ACHN (cell line): ENCODE measurements at regions not wholly inside any gene's neighbourhood (a gene's known extent, or its start where the extent isn't known, plus 50 kb on each side); places are given as distances from the start of the nearest gene placed in this dataset.
"Not testable (repeated sequence)": the region's sequence is repeated elsewhere in the genome, so short reads cannot be mapped to it uniquely, and the experiment has no call there.

Experiments used
- DNase-seq: peaks from one replicate; pipeline ENCODE4 v3.0.0-alpha.2; 2015
- in situ Hi-C: cut with HindIII; loops from 2 replicates; pipeline ENCODE4 v1.10.0; 2017; ENCODE audit warnings: low sequenced_read_pairs, low pct_ligation_motif_present, low pct_unique_long_range_greater_than_20kb

DNA sequence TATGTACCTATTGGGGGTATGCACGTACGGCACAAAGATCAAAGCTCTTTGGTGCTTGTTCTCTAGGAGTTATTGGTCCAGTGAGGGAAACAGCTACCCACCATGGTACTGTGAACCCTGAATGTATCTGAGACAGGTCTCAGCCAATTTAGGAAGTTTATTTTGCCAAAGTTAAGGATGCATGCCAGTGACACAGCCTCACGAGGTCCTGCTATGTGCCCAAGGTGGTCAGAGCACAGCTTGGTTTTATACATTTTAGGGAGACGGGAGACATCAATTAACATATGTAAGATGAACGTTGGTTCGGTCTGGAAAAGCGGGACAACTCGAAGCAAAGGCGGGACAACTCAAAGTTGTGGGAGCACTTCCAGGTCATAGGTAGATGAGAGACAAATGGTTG is 75.8 kb downstream of the SOWAHC start:
- no peak for DNase-seq
- in situ Hi-C loops = no loop called here

DNA sequence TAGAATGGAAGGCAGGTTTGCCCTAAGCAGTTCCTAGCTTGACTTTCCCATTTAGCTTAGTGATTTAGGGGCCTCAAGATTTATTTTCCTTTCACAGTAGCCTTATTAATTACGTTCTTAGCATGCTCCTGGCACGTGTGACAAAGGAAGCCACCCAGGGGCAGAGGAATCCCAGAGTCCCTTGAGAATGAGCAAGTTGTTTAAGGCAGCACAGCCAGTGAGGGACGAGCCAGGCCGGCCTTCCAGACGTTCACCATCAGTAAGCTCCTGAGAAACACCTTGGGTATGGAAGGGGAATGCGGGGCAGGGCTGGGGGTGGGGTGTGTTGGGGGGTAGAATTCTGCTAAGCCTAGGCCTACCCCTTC is 76.3 kb downstream of the SOWAHC start:
- DNase-seq = no peak
- in situ Hi-C loops = no loop called here

DNA sequence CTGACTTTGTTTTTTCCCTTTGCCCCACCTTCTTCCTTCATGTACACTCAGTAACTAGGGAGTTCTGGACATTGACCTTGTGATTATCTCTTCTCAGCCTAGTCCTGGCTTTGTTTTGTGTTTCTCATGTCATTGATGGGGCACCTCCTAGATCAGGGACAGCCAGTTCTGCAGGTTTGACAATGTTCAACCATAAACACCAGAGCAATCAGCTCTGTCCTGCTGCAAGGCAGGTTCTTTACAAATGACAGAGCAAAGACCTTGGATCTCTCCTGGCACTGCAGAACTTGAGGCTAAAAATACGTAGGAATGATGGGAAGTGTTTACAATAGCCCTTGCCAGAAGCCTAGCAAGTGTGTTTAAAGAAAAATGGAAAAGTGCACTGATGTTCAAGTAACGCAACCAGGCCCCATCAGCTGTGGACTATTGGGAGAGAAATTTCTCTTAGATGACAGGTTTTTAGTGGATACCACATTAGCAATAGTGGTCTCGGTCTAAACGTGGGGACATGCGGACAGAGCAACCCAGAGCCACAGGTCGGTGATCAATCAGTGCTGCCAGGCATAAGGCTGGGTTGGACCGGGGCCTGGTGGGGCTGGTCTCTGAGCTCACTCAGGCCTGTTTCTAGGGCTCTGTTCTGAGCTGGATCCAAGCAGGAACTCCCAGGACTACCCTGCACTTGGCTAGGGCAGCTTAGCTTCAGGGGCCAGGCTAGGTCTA is 76.8 kb downstream of the SOWAHC start:
- in situ Hi-C loops = no loop called here

DNA sequence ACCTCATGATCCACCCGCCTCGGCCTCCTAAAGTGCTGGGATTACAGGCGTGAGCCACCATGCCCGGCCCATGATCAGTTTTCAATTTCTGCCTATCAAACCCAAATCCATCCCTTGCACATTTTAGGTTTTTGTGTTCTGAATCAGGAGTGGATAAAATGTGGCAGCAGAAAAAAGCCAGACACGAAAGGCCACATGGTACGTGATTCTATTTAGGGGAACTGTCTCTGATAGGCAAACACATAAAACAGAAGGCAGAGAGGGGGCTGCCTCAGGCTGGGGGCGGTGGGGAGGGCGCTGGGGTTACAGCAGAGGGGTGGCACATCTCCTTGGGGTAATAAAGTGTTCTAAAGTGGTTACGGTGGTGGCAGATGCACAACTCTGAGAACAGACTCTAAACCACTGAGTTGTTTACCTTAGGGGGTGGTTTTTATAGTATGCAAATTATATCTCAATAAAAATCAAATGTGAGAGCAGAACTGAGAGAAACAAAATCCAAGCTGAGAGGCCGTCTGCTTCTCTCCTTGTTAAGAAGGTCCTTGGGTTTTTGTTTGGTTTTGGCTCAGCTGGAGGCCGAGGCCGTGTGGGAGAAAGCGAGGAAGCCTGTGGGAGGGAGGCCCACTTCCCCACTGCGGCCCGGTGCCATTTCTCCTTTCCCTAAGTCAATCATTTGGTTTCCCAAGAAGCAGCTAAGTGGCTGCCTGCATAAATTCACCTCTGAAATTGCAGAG is 78.0 kb downstream of the SOWAHC start:
- in situ Hi-C loops = no loop called here
- DNase-seq = no peak

More for the DNA sequence above, 76.8 kb downstream of the SOWAHC start:
- no peak for DNase-seq

DNA sequence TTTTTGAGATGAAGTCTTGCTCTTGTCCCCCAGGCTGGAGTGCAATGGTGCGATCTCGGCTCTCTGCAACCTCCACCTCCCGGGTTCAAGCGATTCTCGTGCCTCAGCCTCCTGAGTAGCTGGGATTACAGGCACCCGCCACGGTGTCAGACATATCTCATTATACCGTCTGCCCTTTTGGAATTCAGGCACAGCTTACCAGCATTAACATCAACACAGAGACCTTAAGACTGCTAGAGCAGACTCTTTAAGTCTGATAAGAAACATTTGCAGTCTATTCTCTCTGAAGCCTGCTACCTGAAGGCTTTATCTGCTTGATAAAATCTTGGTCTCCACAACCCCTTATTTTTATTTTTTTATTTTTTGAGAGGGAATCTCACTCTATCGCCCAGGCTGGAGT is 78.7 kb downstream of the SOWAHC start:
- in situ Hi-C loops, DNase-seq: not testable (repeated sequence)

DNA sequence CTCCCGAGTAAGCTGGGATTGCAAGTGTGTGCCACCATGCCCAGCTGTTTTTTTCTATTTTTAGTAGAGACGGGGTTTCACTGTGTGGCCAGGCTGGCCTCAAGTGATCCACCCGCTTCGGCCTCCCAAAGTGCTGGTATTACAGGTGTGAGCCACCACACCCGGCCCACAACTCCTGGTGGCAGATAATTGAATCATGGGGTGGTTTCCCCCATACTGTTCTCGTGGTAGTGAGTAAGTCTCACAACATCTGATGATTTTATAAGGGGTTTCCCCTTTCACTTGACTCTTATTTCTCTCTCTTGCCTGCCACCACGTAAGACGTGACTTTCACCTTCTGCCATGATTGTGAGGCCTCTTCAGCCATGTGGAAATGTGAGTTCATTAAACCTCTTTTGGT is 79.1 kb downstream of the SOWAHC start:
- DNase-seq, in situ Hi-C loops: not testable (repeated sequence)

DNA sequence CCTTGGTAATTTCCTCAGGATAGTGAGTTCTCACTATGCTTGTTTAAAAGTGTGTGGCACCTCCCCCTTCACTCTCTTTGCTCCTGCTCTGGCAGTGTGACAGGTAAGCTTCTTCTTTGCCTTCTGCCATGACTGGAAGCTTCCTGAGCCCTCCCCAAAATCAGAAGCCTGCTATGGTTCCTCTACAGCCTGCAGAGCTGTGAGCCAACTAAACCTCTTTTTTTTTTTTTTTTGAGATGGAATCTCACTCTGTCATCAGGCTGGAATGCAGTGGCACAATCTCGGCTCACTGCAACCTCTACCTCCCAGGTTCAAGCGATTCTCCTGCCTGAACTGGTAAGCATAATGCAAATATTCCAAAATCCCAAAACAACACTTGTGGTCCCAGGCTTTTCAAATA is 80.0 kb downstream of the SOWAHC start:
- in situ Hi-C loops = no loop called here
- DNase-seq = peak; percentile 48

DNA sequence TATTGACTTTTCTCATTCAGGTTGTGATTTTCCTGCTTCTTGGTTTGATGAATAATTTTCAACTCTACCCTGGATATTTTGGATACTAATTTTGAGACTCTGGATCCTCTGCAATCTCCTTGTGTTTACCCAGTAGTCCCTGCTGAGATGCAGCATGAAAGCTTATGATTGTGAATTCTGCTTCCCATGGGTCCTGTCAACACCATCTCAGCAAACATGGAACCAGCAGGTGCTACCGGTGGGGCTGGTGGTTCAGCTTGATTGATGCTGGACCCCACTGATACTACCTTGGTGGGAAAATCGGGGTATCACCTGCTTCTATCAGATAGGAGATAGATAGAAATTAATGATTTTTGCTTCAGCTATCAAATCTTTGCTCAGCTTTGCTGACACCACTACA is 81.1 kb downstream of the SOWAHC start:
- no peak for DNase-seq
- in situ Hi-C loops = no loop called here

DNA sequence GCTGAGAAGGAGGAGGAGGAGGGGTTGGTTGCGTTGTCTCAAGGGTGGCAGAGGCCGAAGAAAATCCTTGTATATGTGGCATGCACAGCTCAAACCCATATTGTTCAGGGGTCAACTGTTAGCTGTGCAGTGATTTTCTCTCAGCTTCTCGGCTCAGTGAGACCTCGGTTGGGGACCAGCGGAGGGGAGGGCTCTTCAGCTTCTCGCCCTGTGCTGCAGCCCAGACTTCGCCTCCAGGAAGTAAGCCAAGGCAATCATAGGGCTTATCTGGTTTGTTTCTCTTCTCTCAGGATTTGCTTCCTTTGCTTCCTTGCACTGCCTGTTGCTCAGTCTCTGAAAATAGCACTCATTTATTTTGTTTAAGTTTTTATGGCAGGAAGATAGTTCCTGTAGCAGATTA is 85.5 kb downstream of the SOWAHC start:
- DNase-seq = no peak
- in situ Hi-C loops = no loop called here

DNA sequence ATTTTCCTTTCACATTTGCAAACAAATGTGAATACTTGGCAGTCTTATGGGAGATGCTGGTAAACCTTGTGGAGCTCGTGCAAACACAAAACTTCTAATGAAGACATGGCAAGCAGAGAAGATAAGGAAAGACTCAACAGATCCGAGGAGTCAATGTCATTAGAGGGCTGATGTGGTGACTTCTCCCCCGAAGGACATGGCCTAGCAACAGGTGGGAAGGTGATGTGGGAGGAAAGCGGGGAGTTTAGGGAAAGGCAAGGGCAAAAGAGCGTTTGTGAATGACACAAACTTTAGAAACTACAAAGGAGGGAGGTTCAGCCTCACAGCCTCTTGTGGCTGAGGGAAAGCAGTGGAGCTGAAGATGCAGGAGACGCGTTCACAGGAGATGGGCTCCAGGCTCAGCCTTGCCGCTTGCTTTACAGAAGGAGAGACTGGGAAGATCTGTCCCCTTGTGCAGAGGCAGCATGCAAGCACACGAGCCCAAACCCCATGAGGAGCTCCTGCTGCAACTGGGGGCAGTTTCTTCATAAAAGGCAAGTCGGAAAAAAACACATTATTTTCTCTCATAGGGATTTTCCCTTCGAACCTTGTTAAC is 86.6 kb downstream of the SOWAHC start:
- DNase-seq = no peak
- in situ Hi-C loops = no loop called here

DNA sequence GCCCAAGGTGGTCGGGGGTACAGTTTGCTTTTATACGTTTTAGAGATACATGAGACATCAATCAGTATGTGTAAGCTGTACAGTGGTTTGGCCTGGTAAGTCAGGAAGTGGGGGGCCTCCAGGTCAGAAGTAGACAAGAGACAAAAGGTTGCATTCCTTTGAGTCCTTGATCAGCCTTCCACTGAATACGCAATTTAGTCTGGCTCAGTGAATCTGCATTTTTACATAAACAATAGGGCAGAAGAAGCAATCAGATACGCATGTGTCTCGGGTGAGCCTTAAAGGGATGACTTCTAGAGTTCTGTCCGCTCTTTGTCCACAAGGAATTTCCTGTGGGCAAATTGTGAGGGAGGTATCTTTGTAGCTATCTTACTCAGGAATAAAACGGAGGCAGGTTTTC is 87.2 kb downstream of the SOWAHC start:
- DNase-seq = no peak
- in situ Hi-C loops = no loop called here

DNA sequence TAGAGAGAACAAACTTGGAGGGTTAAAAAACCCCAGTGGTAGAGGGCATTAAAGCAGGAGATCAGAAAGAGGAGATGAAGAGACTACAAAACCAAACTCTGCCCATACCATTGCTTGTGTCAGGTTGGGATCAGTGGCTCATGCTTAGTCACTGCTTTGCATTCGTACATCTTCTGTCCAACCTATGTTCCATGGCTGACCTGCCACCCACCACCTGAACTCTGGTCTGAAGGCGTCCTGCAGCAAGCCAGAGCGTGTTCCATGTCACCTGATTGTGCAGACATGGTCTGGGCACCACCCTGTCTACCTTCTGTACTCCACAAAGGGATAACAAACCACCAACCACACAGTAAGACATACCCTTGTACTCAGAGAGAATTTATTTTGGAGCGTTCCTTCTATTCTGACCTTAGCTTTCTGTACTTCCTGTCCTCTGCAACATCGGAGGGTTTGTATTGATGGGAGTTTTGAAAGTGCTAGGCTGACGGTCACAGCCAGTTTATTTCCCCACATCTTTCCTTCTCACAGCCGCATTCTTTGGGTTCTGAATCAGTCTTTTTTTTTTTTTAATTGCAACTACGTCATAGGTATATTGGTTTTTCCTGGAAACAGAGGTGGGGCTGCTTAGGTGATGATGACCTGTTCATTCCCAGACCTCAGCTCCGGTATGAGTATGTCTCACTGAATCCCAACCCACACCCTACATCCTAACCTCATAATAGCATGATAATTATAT is 88.3 kb downstream of the SOWAHC start:
- in situ Hi-C loops = no loop called here
- peak; percentile 11 for DNase-seq

DNA sequence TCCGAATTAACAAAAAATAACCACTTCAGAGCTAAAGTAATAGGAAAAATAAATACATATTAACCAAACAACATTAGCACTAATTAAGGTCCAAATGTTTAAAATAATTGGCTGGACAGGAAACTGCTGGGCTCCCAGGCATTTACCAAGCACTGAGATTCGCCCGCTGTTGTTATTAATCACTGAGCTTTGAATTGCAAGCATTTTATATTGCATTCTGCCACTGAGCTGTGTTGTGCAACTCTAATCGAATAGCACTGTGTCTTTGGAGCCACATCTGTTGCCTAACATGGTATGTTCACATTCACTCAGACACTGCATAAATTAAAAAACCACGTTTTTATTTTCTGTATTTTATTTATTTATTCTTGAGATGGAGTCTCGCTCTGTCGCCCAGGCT is 88.9 kb downstream of the SOWAHC start:
- in situ Hi-C loops = no loop called here

DNA sequence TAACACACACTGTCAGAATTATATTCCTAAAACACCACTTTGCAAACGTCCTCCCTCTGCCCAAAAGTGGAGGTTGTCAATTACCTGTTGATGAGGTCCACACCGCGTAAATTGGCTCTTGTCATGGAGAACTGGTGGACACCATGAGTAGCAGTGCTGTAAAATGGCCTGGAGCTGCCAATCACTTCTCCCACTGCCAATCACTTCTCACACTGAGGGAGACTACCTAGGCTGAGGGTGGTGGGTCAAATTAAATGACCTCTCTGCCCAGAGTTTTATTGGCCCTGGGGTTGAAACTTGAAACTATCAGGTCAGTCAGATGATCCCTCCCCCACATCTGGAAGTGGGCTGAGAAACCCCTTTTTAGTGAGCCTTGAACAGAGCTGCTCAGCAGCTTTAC is 89.6 kb downstream of the SOWAHC start:
- in situ Hi-C loops = no loop called here
- no peak for DNase-seq

More for the DNA sequence above, 88.9 kb downstream of the SOWAHC start:
- no peak for DNase-seq

DNA sequence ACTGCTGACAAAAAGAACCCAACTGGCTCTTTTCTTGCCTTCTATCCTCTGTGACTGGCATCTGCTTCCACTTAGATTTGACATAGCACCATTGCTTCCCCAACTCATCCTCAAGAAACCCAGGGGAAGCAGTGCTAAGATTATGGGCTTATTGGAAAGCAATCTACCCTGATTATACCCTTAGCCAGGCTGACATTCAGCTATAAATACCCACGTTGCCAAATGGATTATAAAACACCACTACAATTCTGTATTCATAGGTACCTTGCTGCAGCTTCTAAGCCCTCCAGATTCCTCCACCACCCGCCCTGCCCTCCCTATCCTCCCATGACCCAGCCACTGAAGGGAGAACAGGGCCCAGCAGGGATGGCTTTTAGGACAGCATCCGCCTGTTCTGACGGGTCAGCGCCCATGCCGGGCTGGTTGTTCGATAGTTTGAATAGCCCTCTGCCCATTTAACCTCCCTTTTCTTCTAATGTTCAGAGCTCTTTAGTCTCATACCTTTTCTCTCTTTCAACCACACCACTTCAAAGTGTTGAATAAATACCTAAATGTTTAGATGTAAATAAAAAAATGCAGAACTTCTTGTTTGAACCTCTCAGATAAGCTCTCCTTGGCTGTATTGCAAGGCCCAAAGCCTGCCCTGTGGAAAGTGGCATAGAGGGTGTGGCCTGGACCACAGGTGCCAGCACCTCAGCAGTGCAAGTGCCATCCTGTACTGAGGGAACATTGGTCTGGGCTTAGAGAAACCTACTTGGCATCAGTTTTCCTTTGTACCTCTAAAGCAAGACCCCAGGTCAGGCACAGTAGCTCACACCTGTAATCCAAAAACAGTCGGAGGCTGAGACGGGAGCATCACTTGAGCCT is 86.6 kb upstream of the RGPD5 start:
- in situ Hi-C loops = no loop called here
- DNase-seq = no peak

DNA sequence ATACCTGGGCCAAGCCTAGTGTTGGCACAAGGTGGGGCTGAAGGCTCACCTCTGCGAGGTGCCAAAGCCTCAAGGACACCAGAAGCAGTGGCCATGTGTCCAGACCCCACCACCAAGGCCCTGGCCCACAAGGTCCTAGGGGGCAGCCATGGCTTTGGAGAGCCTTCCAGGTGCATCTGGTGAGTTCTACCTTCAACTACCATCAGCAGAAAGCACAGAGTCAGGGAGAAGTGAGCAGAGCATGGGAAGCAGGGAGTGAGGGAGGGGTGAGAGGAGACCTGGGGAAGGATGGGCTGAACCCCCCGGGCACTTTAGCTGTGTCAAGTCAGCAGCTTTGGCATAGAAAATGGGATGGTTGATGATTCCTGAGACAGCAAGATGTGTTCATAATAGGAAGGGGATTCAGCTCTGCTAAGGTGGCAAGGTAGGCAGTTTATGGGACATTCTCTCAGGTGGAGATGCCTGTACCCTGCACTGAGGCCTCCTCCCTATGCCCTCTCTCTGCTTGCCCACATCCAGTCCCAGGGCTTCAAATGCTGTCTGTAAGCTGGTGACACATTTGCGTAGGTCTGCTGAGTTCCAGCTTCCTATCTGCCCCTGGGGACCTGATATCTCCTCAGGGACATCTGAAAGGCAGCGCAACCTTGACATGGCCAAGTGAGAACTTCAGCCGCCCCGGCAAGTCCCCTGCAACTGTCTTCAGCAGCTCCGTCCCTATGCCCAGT is 83.4 kb upstream of the RGPD5 start:
- DNase-seq = no peak
- in situ Hi-C loops = no loop called here

DNA sequence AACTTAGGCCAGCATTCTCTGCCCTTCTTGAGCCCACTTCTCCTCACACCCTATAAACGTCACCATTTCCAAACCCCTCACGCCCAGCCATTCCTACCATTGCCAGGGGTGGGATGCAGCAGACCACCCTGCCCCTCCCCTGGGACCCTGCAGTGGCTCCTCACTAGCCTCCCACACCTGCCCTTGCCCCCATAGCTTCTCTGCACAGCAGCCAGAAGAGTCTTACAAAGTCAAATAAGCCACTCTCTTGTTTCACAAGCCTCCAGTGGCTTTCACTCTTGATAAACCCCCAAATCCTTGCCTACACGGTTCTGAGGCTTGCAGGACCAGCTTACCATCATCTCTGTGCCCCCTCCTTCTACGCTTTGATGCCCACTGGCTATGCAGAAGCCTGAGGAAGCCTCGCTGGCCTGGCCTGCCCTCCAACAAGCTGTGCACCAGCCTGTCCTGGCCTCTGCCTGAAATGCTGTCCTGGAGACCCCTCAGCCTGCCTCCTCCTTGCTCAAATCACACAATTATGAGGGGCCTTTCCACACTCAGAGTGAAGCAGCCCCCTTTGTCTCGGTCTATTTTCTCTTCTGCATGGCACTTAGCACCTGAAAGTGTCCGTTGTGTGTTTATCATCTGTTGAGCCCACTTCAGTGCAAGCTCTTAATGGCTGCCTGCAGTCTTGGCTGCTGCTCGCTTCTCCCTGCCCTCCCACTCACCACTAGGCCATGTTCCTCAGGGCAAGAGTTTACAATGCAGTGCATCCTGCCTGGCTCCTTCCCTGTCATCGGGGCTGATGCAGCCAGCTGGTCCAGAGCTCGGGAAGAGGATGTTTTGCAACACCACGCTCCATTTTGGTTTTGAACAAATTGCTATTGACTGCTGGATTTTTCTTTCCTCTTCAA is 82.6 kb upstream of the RGPD5 start:
- no peak for DNase-seq
- in situ Hi-C loops = no loop called here
